GOT3 (cell line): ENCODE measurements at regions not wholly inside any gene's neighbourhood (a gene's known extent, or its start where the extent isn't known, plus 50 kb on each side); places are given as distances from the start of the nearest gene placed in this dataset.
"Not testable (repeated sequence)": the region's sequence is repeated elsewhere in the genome, so short reads cannot be mapped to it uniquely, and the experiment has no call there.

ENCODE experiments used
- DNase-seq: peaks from one replicate; lab custom pipeline; 2025; ENCODE audit warnings: mixed read lengths; lab: John Stamatoyannopoulos, UW

GRCh38 chr6:80508885-80509630 is 402.6 kb downstream of the BCKDHB start:
- DNase-seq: no peak

- DNase-seq: no peak
These were observed 398.4 kb downstream of the BCKDHB start for GRCh38 chr6:80504882-80505281.

DNA sequence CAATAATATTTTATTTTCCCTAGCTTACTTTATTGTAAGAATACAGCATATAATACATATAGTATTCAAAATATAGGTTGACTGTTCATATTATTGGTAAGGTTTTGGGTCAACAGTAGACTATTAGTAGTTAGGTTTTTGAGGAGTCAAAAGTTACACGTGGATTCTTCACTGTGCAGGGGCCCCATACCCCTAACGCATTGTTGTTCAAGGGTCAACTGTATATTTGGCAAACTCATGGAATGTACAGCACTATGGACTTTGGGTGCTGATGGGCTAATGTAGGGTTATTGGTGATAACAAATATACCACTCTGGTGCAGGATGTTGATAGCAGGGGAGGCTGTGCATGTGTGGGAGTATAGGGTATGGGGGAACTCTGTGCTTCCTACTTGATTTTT is 397.2 kb downstream of the BCKDHB start:
- DNase-seq: no peak

- no peak for DNase-seq
These were observed 396.4 kb downstream of the BCKDHB start for GRCh38 chr6:80502871-80503270.

DNA sequence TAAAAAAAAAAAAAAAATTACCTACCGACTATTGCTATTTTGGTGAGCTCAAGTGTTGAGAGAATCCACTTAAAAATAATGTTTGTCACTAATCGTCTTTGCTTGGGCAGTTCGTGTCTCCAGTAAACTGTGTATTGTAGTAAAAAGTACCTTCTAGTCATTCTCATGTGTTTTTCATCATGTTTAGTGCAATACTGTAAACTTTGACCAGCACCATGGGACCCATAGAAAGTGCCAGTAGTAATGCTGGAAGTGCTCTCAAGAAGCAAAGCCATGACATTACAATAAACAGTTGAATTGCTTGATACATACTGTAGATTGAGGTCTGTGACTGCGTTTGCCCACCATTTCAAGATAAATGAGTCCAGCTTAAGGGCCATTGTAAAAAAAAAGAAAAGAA is 395.2 kb downstream of the BCKDHB start:
- no peak for DNase-seq

- not testable (repeated sequence) for DNase-seq
These were observed 391.4 kb downstream of the BCKDHB start for GRCh38 chr6:80497696-80498486.

DNA sequence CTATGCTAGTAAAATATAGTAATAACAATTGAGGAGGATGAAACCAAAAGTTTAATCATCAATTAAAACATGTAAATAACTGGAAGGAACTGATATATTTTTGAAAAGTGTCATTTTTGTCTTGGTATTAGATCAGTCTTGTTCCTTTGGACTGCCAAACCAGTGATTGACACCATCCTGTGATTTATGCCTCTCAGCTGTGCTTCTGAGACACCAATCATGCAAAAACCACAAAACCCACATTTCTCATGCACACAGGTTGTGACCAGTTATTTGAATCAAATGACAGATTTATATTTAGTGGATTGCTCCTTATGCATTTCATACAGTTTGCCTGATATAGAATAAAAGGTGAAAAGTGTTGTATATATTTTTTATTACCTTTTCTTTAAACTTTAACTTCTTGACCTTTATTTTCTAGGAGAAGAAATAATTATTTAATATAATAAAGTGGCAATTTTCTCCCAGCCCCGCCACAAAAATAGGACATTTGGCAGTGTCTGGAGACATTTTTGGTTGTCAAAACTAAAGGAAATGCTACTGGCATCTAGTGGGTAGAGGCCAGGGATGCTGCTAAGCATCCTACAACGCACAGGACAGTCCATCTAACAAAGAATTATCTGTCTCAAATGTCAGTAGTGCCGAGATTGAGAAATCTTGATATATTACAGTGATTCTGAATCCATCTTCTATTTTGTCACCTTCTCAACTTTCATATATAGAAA is 383.6 kb downstream of the BCKDHB start:
- DNase-seq: no peak

DNA sequence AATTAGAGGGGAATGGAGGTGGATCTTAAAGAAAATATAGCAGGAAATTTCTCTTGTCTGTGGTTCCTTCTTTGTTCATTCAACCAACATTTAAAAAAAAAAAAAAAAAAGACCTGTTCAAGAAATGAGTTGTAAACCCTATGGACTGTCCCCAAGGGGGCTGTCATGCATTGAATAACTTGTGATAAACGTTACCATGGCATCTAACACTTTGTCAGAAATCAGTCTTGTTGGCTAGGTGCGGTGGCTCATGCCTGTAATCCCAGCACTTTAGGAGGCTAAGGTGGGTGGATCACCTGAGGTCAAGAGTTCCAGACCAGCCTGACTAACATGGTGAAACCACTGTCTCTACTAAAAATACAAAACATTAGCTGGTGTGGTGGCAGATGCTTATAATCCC is 381.7 kb downstream of the BCKDHB start:
- no peak for DNase-seq

DNA sequence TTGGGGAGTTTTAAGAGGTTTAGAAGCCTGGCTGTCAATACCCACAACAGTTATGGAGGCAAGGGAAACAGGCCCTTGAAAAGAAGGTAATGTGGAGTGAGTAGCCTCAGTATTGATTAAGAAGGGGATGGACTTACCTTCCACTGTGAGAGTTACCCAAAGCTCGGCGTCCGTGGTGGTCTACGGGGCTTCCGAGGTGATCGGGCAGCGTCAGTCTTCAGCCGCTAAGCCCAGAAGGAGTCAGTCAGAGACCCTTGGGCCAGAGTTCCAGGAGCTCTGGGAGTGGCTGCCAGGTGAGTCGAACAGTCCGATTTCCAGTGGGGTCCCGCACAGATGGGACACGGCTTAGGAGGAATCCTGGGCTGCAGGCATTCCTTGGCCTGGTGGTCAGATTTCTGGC is 379.0 kb downstream of the BCKDHB start:
- not testable (repeated sequence) for DNase-seq

- no peak for DNase-seq
These were observed 375.6 kb downstream of the BCKDHB start for GRCh38 chr6:80482056-80482455.

- no peak for DNase-seq
These were observed 374.1 kb downstream of the BCKDHB start for GRCh38 chr6:80480421-80481157.

- no peak for DNase-seq
These were observed 371.6 kb downstream of the BCKDHB start for GRCh38 chr6:80478030-80478429.

DNA sequence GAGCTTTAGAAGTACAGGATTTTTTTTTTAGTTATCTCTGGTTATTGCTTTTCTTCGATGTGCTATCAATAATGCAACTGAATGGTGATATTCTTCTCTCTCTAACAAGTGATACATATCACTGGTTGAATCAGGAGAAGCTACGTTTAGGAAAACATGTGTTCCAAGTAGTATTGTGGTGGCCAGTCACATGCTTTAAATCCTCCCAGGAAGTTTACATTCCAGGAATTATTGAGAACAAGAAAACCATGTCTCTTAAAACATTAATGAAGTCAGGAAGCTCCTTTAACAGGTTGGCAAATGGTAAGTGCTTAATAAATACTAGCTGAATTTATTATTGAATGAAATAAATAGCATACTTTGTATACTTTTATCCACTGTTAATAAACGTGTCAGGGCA is 371.1 kb downstream of the BCKDHB start:
- no peak for DNase-seq

DNA sequence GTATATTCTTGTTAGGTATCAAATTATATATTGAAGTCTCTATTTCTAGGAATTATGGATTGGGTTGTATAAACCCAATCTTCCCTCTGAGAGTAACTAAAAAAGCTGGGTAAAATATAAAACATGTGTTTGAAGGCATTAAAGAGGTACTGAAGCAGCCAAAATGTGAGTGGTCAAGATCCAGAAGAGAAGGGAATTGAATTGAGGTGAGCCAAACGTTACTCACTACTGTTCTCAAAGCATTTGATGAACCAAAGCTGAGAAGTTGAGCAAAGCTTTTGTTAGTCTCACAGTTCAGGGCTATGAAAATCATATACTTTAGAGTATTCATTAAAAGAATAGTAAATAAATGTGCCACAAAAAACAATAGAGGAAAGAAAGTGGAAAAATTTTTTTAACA is 365.8 kb downstream of the BCKDHB start:
- DNase-seq: no peak

- DNase-seq: no peak
These were observed 363.5 kb downstream of the BCKDHB start for GRCh38 chr6:80469977-80470376.

GRCh38 chr6:80468398-80468797 is 361.9 kb downstream of the BCKDHB start:
- DNase-seq: no peak

DNA sequence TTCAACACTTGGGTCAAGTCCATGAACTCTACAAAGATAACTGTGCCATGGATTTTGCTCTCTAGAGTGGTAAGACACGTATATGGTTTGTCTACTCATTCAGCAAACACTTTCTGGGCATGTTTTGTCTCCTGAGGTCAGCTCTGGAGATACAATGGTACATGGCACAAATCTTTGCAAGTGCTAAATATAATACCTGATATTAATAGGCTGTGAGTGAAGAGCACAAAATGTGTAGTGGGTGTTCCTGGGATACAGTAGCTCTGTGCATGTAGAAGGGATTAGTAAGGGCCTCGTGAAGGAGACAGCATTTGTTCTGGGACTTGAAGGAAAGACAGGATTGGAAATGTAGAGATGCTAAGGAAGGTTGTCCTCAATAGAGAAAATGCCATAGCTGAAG is 360.9 kb downstream of the BCKDHB start:
- DNase-seq: no peak

- DNase-seq: no peak
These were observed 360.5 kb downstream of the BCKDHB start for GRCh38 chr6:80466981-80467380.

DNA sequence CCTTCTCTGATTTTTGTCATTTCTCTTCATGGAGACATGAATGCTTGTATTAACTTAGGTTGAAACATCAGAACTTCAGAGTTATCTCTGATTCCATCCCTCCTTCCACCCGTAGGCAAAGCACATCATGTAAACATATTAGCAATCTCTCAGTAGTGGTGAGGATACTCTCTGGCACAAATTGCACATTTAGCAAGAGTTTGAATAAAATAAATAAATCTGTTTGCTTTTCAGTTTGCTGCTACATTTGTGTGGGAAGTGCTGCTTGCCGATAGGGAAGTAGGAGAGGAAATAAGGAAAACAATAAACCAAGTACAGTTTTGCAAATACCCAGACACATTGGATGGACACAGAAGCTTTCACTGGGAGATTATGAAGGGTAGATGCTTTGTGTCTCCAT is 359.0 kb downstream of the BCKDHB start:
- DNase-seq: no peak

GRCh38 chr6:80464901-80465300 is 358.4 kb downstream of the BCKDHB start:
- DNase-seq: no peak

GRCh38 chr6:80463197-80463596 is 356.7 kb downstream of the BCKDHB start:
- DNase-seq: no peak

- DNase-seq: no peak
These were observed 353.9 kb downstream of the BCKDHB start for GRCh38 chr6:80460257-80460865.
